Fibroblast of pulmonary artery (primary cell): ENCODE measurements at regions not wholly inside any gene's neighbourhood (a gene's known extent, or its start where the extent isn't known, plus 50 kb on each side); places are given as distances from the start of the nearest gene placed in this dataset.

Experiments
- DNase-seq: peaks from one replicate; pipeline ENCODE4 v3.0.0-alpha.2; 2010; ENCODE audit warnings: low read depth
- H3K4me3 ChIP-seq: replicated peaks from 2 replicates; pipeline ENCODE4 v1.5.1; 2011; ENCODE audit warnings: low read depth, mild to moderate bottlenecking, control low read depth, low read length, moderate library complexity
- TF ChIP-seq, protein P1 (sequence below): IDR thresholded peaks from 2 replicates; pipeline ENCODE4 v1.5.1; 2011; ENCODE audit warnings: mild to moderate bottlenecking, control low read depth, low read length, inconsistent platforms; ENCODE audit errors: missing control alignments

DNA sequence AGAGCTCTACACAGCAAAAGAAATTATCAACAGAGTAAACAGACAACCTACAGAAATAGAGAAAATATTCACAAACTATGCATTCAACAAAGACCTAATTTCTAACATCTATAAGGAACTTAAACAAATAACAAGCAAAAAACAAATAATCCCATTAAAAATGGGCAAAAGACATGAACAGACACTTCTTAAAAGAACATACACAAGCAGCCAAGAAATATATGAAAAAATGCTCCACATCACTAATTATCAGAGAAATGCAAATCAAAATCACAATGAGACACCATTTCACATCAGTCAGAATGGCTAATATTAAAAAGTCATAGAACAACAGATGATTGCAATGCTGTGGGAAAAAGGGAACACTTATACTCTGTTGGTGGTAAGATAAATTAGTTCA is 100.7 kb upstream of the LGR5 start:
- TF ChIP-seq, protein P1, sequence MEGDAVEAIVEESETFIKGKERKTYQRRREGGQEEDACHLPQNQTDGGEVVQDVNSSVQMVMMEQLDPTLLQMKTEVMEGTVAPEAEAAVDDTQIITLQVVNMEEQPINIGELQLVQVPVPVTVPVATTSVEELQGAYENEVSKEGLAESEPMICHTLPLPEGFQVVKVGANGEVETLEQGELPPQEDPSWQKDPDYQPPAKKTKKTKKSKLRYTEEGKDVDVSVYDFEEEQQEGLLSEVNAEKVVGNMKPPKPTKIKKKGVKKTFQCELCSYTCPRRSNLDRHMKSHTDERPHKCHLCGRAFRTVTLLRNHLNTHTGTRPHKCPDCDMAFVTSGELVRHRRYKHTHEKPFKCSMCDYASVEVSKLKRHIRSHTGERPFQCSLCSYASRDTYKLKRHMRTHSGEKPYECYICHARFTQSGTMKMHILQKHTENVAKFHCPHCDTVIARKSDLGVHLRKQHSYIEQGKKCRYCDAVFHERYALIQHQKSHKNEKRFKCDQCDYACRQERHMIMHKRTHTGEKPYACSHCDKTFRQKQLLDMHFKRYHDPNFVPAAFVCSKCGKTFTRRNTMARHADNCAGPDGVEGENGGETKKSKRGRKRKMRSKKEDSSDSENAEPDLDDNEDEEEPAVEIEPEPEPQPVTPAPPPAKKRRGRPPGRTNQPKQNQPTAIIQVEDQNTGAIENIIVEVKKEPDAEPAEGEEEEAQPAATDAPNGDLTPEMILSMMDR: no peak
- DNase-seq: no peak
- H3K4me3 ChIP-seq: no peak overlapping the region

DNA sequence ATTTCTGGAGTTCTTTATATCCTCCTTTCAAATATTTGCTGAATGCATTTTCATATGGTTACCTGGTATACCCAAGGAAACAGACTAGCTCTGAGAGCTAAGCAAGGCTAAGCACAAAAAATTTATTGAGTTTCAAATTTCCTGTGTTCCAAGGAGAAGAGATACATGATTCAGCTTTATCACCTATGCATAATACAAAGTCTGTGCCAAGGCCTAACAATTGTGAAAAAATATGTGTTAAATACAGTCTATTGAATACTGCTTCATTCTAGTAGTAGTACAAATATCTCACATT is 103.7 kb upstream of the LGR5 start:
- DNase-seq: no peak
- TF ChIP-seq, protein P1: no peak
- no peak overlapping the region for H3K4me3 ChIP-seq

DNA sequence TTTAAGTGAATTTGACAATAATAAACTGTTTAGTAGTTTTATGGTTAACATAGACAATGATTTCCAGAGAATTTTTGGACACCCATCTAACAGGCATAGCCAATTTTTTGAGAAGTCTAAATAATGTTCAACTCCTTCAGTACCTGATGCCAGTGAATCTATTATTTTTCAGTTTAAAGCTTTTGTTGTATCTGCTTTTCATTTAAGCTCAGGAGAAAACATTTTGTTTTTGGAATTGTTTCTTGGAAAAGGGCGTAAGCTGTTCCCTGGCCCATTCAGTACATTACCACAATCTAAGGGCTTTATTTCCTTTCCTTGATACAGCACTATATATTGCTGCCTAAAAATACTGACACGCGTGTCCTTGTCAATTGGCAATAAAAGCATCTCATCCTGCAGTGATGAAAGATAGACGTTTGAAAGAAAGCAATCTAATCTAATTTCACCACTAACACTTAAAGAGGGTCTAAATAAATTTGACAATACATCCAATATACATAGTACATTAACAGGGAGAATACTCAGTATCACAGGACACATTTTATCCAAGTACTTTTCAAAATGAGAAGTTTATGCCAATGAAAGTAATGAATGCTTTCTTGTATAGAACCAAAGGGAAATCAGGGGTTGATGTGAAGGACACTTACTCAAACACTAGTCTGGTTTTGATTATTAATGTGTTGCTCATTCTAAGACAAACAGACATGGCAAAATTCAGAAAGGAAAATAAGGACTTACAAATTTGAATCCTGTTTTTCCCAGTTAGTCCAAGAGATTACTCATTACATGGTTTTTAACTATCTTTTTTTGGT is 104.2 kb upstream of the LGR5 start:
- TF ChIP-seq, protein P1: no peak
- no peak overlapping the region for H3K4me3 ChIP-seq
- no peak for DNase-seq

DNA sequence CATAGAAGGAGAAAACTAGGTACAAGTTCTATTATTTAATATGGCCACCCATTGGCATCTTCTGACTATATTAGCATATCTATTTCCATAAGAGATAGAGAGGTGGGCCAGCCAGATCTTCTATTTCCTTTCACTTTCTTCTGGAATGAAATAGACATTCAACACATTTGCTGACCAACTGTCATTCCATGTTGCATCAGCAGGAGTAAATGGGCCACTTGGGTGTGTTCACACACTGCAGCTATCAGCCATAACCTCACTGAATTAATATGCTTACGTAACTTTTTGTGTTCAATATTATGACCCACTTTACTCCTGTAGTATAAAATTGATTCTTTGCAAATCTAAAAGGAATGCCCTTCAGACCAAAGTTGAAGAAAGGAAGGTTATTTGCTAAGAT is 106.2 kb upstream of the LGR5 start:
- DNase-seq: no peak
- TF ChIP-seq, protein P1: no peak
- H3K4me3 ChIP-seq: no peak overlapping the region

DNA sequence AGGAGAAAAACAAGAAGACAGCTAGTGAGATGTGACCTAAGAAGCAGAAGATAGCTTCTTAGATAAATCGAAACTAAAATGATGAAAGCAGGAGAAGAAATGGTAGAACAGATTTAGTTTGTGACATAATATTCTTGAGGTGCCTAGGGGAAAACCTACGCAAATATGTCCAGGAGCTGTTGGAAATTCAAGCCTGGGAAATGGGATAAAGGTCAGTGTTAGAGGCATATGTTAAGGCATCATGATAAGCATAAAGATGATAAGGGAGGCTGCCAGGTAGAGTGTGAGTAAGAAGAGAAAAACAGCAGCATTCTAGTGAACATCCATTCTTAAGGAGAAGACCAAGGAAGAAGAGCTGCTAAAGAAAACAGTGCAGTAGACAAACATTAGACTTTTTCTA is 109.6 kb upstream of the LGR5 start:
- no peak for DNase-seq
- H3K4me3 ChIP-seq: no peak overlapping the region
- TF ChIP-seq, protein P1: no peak

DNA sequence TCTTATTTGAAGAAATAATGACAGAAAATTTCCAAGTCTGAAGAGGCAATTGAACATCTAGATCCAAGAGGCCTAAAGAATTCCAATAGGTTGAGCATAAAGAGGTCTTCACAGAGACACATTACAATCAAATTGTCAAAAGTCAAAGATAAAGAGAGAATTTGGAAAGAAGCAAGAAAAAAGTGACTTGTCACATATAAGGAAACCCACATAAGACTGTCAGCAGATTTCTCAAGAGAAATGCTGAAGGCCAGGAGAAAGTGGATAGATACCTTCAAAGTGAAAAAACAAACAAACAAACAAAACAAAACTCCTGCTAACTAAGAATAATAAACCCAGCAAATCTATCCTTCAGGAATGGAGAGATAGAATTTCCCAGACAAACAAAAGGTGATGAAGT is 118.1 kb upstream of the LGR5 start:
- TF ChIP-seq, protein P1: no peak
- DNase-seq: no peak
- H3K4me3 ChIP-seq: no peak overlapping the region

DNA sequence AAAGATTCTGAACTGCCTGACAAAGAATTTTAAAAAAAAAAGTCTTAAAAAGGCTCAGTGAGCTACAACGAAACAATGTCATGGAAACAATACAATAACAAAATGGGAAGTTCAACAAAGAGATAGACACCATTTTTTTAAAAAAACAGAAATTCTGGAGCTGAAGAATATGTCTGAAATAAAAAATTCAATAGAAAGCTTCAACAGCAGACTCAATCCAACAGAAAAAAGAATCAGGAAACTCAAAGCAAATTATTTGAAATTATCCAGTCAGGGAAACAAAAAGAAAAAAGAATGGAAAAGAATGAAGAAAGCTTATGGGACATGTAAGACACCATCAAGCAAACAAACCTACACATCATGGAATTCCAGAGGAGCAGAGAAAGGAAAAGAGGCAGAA is 118.5 kb upstream of the LGR5 start:
- TF ChIP-seq, protein P1: no peak
- DNase-seq: no peak
- no peak overlapping the region for H3K4me3 ChIP-seq
